ENCODE measurements at regions not wholly inside any gene's neighbourhood (a gene's known extent, or its start where the extent isn't known, plus 50 kb on each side); places are given as distances from the start of the nearest gene placed in this dataset.

DNA sequence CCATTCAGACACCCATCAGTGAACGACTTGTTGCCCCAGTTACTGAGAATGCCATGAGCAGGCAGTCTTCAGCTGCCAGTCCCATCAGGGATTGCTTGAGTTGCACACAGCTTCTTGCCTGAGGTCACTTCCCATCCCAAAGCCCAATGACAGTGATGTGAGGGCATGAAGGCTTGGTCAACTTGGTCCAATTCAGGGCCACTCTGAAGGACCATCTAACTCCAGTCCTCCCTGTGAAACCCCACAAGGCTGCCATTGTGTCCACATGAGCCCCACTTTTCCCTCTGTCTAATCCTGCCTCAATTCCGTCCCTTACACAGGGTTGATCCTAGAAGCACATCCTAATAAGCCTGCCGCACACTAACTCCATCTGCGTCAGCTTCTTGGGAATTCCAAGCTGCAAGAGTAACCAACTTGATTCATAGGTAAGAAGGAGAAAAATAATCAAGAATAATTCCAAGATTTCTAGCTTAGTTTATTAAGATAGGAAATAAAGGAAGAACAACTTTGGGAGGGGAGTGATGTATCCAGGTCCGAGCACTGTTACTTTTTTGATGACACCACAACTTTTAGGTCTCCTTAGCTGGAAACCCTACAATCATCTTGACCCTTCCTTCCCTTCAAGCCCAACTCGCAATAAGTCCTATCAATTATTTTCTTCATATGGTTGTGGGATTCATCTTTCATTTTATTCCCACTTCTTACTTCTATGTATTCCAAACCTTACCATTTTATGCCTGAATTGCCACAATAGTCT is 110.9 kb downstream of the LRRC30 start:
- DNase-seq (ENCODE audit: extremely low read depth, low read depth, low spot score) = no peak

DNA sequence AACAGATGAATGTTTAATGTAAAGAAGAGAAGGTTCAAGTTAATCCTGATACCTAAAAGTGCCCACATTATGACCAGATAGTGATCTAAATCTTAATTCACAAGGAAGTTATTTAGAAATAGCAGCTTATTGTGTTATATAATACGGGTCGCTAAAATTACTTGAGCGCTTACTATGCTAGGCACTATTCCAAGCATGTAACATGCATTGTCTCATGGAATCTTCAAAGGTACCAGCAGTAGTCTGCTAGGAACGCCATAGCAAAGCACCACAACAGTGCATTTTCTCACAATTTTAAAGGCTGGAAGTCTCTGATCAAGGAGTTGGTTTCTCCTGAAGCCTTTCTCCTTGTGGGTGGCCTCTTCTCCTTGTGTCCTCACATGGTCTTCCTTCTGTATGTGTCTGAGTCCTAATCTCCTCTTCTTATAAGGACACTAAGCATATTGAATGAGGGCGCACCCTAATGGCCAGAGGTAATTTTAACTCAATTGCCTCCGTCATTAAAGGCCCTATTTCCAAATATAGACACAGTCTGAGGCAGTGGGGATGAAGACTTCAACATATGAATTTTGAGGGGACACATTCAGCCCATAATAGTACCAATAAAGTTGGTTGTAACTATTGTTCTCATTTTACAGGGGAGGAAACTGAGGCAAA is 118.4 kb downstream of the LRRC30 start:
- no peak for DNase-seq (ENCODE audit: extremely low read depth, low read depth, low spot score)

DNA sequence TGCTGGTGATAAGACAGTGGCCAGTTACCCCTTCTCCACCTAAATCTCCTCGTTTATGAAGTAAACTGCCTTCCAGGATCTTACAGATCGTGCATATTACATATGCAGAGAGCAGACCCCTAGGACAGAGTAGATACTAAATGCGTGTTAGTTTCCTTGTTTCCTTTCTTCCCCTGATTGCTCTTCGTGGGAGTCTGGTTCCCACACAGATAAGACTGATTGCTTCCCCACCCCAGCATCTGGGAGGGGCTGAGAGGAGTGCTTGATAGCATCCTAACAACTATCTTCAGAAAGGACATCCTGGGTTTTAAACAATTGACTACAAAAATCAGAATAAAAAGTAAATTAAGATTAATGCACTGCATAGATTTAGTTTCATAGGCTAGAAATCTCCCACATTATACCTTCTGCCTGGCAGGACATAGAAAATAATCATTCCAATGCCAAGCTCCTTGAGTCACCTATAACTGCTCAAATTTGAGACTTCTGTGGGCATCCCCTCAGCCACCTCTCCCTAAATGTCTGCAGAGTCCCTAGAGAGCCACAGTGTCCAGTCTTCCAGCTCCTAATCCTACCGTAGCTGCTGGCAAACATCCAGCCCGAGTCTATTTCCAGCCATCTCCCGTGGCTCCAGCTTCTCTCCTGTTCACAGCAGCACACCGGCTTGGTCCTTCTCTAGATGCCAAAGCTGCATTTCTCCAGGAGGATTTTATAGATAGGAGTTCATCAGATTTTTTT is 128.3 kb downstream of the LRRC30 start:
- DNase-seq (ENCODE audit: extremely low read depth, low read depth, low spot score) = no peak

DNA sequence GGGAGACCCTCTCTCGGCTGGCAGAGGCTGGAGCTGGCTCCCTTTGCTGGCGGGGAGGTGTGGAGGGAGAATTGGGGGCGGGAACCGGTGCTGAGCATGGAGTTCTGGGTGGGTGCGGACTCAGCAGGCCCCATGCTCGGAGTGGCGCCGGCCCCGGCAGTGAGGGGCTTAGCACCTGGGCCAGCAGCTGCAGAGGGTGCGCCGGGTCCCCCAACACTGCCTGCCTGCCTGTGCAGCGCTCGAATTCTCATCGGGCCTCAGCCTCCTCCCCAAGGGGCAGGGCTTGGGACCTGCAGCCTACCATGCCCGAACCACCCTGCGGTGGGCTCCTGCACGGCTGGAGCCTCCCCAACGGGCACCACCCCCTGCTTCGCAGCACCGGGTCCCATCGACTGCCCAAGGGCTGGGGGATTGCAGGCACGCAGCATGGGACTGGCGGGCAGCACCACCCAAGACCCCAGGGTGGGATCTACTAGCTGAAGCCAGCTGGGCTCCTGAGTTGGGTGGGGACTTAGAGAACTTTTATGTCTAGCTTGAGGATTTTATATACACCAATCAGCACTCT is 129.8 kb downstream of the LRRC30 start:
- DNase-seq (ENCODE audit: extremely low read depth, low read depth, low spot score) = no peak

DNA sequence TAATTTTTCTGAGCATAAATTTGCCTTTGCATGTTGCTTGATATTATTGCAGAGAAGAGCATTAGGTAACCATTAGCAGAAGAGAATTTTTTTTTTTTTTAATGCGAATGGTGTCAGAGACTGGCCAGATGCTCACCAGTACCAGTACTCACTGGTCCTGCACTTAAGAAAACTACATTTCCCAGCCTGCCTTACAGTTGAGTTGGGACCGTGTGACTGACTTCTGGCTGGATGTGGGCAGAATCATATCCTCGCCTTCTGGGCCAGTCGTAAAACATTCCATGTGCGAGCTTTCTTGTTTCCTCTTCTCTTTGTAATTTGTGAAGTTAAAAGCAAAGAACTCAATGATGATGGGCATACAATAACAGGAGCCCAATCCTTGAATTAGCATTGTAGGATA is 132.4 kb downstream of the LRRC30 start:
- DNase-seq (ENCODE audit: extremely low read depth, low read depth, low spot score) = no peak

DNA sequence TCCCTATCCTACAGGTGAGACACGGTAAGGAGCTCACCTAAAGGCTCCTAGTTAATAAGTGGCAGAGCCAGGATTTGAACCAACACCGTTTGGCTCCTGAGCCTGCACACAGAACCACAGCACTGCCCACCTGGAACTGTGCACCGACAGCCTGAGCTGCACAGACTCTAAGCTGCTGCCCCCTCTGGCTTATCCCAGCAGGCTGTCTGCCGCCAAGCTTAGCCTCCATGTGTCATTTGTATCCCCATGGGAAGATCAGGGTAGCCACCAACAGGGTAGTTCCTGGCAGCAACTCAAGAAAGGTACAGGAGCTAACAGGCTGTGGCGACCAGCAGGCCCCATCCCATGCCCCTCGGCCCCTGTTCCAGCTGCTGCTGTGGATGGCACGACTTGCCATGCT is 135.7 kb downstream of the LRRC30 start:
- DNase-seq (ENCODE audit: extremely low read depth, low read depth, low spot score) = no peak

DNA sequence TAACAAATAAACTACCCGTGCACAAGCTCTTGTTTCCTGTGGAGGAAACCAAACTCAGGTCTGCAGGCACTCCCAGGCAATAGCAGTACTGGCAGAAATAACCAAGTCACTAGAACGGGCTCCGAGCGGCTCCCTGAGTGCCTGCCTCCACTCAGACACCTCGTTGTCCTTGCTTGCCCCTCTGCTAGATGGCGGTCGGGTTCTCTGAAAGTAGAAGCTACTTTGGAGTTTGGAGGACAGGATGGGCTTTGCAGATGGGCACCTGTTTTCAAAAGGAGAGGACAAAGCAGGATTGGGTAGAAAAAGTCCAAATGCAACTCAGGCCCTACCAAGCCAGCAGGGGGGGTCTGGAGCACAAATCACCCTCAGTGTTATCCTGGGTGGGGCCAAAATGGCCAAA is 136.4 kb downstream of the LRRC30 start:
- no peak for DNase-seq (ENCODE audit: extremely low read depth, low read depth, low spot score)

DNA sequence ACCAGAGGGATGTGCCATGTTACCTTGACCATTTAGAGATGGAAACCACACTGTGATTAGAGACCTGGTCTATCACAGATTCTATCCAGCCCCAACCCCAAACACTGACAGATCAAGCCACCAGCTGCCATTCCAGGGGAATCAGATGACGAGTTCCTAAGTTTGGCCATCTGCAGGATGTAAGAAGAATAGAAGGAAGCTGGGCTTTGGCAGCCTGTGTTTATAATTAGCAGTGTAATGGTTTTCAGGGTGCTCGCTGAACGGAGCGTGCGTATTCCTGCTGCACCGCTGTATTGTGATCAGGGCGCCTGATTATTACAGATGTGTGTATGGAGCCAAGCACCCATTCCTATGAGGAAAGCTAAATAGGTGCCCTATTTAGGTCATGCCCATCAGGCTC is 138.1 kb downstream of the LRRC30 start:
- peak; percentile 82 for DNase-seq (ENCODE audit: extremely low read depth, low read depth, low spot score)

DNA sequence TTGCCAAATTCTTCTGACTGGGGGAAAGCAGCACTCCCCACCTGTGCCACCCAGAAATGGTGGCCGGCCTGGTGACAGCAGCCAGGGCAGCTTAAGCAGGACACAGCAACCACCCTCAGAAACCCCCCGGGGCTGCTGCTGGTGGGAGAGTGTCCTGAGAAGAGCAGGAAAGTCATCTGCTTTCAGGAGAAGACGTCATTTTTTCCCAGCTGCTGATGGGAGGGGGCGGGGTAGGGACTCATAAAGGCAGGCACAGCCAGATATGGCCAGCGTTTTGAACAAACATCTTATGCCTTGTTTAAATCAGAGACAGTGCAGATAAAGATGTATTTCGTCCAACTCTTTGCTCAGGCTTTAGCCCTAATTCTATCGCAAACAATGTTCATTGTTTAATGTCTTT is 139.5 kb downstream of the LRRC30 start:
- DNase-seq (ENCODE audit: extremely low read depth, low read depth, low spot score) = no peak

DNA sequence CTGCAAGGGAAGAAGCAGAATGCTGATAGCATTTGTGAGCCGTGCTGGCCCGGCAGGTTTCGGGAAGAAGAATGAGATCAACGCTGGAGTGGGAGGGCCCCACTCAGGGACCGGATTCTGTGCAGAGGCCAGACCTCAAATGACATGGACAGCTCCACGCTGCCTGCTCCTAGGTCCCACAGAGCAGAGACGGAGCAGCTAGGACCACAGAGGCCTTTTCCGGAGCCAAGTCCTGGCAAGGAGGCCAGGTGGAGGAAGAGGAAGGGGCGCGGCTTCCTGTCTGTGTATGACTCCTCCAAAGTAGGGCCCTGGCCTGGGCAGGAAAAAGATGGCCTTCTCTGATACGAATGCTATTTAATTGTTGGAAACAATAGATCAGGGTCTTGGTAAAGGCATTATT is 139.9 kb downstream of the LRRC30 start:
- peak; percentile 85 for DNase-seq (ENCODE audit: extremely low read depth, low read depth, low spot score)

DNA sequence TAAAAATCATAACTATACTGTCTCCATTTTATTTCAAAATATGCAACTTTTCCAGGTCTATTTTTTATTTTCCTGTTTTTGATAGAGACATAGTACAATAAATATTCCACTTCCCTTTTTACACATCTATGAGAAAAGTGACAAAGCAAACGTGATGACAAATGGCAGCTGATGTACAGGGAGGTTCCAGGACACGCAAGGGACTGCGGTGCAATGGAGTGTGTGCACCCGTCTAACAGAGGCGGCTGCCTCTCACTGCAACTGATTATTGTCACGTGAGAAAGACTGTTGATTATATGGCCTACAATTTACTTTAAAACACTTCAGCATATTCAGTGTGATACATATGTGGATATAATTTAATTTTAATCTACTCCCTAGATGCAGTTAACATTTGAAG is 142.6 kb downstream of the LRRC30 start:
- DNase-seq (ENCODE audit: extremely low read depth, low read depth, low spot score) = no peak

DNA sequence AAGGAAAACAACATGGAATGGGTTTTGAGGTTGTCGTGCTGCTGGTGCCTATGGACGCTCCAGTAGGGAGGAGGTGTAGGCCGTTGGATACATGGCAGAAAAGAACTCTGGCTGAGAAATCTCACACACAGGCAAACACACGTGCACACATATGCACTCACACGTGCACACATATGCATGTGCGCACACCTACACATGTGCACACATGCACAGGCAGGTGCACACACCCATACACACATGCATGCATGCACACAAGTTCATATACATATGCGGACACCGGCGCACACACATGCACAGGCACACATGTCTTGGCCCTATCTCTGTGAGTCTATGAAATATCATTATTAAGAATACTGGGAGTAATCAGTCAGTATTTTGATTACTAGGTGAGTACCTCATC is 150.4 kb downstream of the LRRC30 start:
- no peak for DNase-seq (ENCODE audit: extremely low read depth, low read depth, low spot score)

DNA sequence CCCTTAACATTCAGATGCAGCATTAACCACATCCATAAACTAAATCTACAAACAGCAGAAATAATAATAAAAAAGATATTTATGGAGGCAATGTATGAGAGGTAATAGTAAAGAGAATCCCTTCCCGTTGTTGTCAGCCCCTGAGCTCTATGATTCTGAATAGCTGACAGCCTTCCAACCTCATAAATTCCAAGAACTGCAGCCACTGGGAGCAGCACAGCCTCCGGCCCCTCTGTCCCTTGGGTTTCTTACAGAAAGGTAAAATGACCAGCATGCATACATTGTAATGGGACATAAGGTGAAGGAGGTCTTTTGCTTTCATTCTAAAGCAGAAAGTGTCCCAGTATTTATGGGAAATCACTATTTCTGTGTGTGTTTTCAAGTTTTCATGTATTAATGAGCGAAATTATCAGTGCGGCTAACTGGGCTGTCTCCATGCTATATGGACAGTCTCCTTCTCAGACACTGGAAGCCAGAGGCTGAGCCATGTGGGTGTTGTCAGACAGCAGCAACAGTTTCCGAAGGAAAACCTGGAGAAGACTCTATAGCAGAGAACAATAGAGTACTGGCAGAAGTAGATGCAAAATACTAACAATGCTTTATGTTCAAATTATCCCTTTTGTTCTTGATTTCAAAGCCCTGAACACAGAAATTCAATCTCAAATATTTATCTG is 151.6 kb downstream of the LRRC30 start:
- no peak for DNase-seq (ENCODE audit: extremely low read depth, low read depth, low spot score)

DNA sequence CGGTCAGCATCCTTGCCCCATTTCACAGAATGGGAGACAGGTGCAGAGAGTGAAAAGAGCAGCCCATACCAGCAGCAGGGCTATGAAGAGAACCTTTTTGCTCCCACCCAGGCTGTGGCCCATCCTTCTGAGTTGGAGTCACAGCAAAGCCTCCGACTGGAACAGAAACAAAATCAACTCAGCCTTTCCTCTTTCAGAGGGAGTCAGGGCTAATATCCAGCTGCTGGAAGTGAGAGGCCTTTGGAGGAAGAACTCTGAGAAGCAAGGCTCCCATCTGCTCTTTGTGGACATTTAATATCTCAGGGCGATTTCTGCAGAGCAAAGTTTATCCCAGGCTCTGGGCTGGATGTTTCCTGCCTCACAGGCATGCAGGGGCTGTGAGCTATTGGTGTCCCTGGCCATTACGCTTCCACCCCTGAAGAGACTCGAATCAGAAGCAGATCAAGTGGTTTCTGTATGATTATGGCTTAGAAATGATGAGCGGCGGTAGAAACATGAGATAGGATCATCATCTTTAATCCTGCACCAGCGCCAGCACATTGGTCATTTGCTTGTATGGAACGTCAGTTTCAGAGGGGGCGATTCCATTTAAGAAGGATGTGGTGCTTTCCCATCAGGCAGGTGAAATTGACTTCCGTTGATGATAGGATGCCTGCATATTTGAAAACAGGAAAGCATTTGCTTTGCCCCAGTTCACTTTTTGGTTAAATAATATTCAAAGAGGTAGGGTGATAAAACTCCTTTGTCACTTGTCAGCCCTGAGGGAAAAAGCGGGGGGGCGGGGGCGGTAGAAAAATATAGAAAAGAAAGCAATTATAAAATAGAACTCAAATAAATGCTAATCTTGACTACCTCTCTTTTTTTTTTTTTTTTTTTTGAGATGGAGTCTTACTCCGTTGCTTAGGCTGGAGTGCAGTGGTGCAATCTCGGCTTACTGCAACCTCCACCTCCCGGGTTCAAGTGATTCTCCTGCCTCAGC is 152.4 kb downstream of the LRRC30 start:
- DNase-seq (ENCODE audit: extremely low read depth, low read depth, low spot score) = no peak

DNA sequence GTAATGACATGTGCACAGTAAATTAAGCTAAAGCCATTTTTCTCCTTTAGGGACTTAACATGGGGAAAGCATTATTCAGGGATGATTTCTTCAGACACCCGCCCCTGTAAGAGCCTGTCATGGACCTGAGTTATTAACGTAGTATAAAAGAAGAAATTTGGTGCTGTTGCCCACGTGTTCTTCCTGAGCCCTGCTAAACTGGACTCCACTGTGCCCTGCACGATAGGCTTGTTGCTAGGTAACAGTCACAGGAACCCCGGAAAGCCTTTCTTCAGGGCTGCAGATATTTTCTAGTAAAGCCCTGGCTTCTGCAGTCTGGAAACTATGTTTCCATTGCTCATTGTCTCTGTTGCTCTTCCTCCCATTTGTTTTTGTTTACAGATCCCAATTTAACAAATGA is 157.9 kb downstream of the LRRC30 start:
- DNase-seq (ENCODE audit: extremely low read depth, low read depth, low spot score) = no peak

DNA sequence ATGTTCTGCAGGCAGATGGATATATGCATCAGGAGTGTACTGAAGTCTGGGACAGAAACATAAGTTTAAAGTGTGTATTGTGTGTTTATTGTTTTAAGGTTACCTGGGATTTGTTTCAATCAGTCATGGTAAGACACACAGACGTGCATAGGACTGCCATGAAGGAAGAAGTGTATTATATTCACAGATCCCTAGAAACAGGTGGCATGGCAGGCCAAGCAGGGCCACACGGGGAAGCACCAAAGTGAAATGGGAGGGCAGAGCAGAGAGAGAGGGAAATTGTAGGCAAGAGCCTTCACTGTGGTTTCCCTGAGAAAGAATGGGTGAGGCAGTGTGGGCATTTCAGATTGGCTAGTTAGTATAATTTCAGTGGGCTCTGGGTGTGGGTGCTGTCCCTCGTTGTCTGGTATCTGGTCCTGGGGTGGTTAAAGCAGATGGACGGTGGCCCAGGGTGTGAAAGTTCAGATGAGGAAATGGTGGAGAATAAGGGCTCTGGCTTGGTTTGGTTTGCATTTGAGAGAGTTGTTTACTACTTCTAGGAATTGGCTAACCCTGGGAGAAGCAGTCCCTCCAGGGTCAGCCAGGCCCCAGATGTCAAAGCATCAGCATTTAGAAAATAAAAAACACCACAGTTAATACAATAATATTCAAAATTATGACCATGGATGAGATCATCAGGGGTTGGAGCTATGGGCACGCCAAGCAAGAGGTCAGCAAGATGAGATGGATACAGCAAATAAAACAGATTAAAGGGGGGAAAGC is 160.0 kb downstream of the LRRC30 start:
- DNase-seq (ENCODE audit: extremely low read depth, low read depth, low spot score) = no peak

DNA sequence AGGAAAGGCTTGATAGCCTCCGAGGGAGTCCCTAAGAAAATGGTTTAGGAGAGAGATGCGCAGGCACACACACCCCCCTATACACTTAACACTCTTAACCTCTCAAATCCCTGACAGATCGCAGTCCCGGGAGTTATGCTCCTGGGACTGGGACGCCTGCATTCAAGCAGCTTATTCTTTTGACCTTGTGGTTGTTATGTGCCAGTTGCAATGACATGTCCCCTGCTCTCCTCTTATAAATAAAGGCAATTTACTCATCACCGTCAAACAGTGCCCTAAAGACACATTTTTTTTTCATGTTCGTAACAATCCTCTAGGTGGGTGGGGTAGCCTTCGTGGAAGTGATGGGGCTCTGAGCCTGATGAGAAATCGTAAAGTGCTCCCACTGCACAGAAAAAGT is 162.2 kb downstream of the LRRC30 start:
- no peak for DNase-seq (ENCODE audit: extremely low read depth, low read depth, low spot score)

DNA sequence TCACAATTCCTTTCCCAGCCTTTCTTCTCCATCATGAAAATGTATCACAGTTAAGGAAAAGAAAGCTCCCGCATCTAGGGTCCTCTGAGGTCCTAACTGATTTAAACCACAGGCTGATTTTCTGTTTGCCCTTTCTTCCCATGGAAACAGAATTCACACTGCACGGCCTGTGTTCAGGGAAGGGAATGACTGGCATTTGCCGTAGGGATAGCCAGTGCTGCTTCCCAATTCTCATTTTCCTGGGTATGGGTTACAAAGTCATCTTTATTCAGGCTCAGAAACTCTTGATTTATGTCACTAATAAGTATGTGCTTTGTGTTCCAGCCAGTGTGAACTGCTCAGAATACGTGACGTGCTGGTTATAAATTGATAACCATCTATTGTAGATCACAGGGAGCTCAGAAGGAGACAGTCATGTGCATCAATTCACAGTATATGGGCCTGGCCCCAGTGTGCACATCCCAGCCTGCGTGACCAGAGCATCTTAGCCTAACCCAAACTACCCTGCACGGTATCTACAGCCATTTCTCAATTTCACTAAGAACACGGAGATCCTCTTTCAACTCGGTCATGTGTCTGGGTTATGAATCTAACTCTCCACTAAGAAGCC is 163.3 kb downstream of the LRRC30 start:
- no peak for DNase-seq (ENCODE audit: extremely low read depth, low read depth, low spot score)

DNA sequence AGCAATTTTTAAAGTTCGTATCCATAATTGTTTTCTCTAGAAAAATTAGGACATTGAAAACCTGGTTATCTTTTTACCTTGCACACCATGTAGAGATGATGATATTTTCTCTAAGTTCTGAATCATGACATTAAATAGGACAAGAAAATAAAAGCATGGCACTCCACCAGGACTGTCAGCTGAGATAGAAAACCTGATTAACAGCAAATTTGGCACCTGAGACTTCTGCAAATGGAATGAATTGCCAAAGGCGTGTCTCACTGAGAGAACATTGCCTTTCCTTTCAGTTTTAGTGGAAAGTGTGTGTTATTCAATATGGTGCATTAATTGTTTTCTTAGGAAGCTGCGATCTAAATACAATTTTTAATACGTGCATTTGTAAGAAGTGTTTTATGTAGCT is 164.7 kb downstream of the LRRC30 start:
- DNase-seq (ENCODE audit: extremely low read depth, low read depth, low spot score) = no peak

All from glomerular endothelial cell (primary cell).